ENCODE measurements at regions not wholly inside any gene's neighbourhood (a gene's known extent, or its start where the extent isn't known, plus 50 kb on each side); places are given as distances from the start of the nearest gene placed in this dataset.
"Not testable (repeated sequence)": the region's sequence is repeated elsewhere in the genome, so short reads cannot be mapped to it uniquely, and the experiment has no call there.

DNA sequence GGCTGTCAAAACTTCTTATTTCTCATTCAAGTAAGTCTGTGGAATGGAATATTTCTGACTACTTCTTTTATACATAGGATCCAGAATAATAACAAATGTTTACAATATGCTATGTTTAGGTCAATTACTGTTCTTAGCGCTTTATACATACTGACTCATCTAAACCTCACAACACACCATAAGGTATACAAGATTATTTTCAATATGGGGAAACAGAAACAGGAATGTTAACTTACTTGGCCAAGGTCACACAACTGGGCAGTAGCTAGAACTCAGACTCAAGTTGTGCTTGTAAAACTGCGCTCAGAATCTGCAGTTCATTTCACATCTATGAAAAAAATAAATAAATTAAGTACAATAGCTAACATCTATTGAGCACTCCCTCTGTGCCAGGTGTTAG is 168.0 kb downstream of the GNAI1 start:
- H3K4me3 Mint-ChIP-seq (ENCODE audit: unreplicated experiment) = no peak overlapping the region
- H3K27ac Mint-ChIP-seq (ENCODE audit: unreplicated experiment) = no peak overlapping the region
- no peaks in the 10 kb centered on the region for H3K9me3 Mint-ChIP-seq (ENCODE audit: low read depth)
- no peak for DNase-seq (ENCODE audit: low spot score)
- H3K4me1 Mint-ChIP-seq (ENCODE audit: low read depth) = peaks cover 14% of the 10 kb centered on the region
- H3K36me3 Mint-ChIP-seq (ENCODE audit: low read depth) = no peaks in the 10 kb centered on the region
- TF ChIP-seq, protein P1, sequence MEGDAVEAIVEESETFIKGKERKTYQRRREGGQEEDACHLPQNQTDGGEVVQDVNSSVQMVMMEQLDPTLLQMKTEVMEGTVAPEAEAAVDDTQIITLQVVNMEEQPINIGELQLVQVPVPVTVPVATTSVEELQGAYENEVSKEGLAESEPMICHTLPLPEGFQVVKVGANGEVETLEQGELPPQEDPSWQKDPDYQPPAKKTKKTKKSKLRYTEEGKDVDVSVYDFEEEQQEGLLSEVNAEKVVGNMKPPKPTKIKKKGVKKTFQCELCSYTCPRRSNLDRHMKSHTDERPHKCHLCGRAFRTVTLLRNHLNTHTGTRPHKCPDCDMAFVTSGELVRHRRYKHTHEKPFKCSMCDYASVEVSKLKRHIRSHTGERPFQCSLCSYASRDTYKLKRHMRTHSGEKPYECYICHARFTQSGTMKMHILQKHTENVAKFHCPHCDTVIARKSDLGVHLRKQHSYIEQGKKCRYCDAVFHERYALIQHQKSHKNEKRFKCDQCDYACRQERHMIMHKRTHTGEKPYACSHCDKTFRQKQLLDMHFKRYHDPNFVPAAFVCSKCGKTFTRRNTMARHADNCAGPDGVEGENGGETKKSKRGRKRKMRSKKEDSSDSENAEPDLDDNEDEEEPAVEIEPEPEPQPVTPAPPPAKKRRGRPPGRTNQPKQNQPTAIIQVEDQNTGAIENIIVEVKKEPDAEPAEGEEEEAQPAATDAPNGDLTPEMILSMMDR (IDR thresholded peaks at IDR 0.05) = no peak
- no peaks in the 10 kb centered on the region for H3K27me3 Mint-ChIP-seq (ENCODE audit: low read depth)

DNA sequence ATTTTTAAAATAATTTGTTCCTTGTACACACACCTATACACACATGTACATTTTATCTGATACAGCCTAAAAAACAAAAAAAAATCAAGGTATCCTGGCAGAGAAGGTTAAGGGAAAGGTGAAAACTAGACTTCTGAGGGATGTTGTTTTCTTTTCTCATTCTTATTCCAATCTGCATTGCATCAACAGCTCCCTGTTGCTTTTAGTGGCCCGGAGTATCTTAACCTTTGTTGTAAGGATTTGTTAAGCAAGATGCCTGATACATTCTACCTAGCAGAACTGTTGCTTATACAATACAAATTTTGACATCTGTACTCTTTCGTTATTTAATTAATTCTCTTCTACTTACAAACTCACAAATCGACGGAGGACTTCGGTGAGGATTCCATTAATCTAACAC is 167.4 kb downstream of the GNAI1 start:
- DNase-seq (ENCODE audit: low spot score) = no peak
- Mint-ChIP-seq H3K36me3 (ENCODE audit: low read depth) (no peaks in the 10 kb centered on the region), H3K9me3 (ENCODE audit: low read depth) (no peaks in the 10 kb centered on the region), H3K27me3 (ENCODE audit: low read depth) (no peaks in the 10 kb centered on the region), H3K4me3 (ENCODE audit: unreplicated experiment) (no peak overlapping the region), H3K27ac (ENCODE audit: unreplicated experiment) (no peak overlapping the region), H3K4me1 (ENCODE audit: low read depth) (peaks cover 8% of the 10 kb centered on the region)
- TF ChIP-seq, protein P1 (IDR thresholded peaks at IDR 0.05) = no peak

DNA sequence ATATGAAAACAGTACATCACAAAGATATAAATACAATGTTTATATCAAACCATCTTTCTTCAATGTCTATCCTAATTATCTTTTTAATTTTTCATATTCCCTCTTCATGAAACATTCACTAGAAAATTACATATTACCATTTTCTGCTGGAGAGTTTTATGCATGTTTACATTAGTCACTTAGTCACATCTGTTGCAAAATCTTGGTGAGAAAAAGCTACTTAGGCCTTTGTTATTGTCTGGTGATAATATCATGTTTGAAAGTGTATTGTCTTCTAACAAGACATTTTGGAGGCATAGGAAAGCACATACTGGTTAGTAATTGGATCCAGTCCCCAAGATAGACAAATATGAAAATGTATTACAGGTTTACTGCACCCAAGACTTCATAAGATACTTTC is 163.6 kb downstream of the GNAI1 start:
- DNase-seq (ENCODE audit: low spot score) = no peak
- Mint-ChIP-seq H3K4me1 (ENCODE audit: low read depth) (peaks cover 8% of the 10 kb centered on the region), H3K27me3 (ENCODE audit: low read depth) (no peaks in the 10 kb centered on the region), H3K36me3 (ENCODE audit: low read depth) (peaks cover 5% of the 10 kb centered on the region), H3K4me3 (ENCODE audit: unreplicated experiment) (no peak overlapping the region), H3K9me3 (ENCODE audit: low read depth) (peaks cover 13% of the 10 kb centered on the region), H3K27ac (ENCODE audit: unreplicated experiment) (no peak overlapping the region)
- TF ChIP-seq, protein P1 (IDR thresholded peaks at IDR 0.05) = no peak

DNA sequence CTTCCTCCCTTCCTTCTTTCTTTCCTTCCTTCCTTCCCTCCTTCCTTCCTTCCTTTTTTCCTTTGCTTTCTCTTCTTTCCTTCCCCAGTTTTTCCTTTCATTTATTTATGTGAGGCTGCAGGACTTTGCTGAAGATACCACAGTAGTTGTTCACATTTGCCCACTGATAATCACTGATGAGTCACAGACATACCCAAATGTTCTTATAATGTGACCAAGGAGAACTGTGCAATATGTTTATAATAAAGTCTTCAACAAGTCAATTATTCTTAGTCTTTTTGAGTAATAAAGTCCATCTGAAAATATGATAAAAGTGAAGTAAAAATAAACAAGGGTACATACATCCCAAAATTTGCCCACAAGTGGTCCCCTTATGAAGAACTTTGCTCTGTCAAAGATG is 159.7 kb downstream of the GNAI1 start:
- no peak for DNase-seq (ENCODE audit: low spot score)
- H3K36me3 Mint-ChIP-seq (ENCODE audit: low read depth) = peaks cover 8% of the 10 kb centered on the region

DNA sequence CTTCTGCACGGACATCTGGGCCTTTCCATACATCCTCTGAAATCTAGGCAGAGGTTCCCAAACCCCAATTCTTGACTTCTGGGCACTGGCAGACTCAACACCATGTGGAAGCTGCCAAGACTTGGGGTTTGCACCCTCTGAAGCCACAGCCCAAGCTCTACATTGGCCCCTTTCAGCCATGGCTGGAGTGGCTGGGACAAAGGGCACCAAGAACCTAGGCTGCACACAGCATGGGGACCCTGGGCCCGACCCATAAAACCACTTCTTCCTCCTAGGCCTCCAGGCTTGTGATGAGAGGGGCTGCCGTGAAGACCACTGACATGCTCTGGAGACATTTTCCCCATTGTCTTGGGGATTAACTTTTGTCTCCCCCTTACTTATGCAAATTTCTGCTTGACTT is 158.0 kb downstream of the GNAI1 start:
- H3K36me3 Mint-ChIP-seq (ENCODE audit: low read depth); H3K4me3 Mint-ChIP-seq (ENCODE audit: unreplicated experiment); DNase-seq (ENCODE audit: low spot score); H3K27ac Mint-ChIP-seq (ENCODE audit: unreplicated experiment); H3K27me3 Mint-ChIP-seq (ENCODE audit: low read depth): not testable (repeated sequence)
- H3K4me1 Mint-ChIP-seq (ENCODE audit: low read depth) = peaks cover 12% of the 10 kb centered on the region
- H3K9me3 Mint-ChIP-seq (ENCODE audit: low read depth) = peaks cover 23% of the 10 kb centered on the region

More for the DNA sequence above, 159.7 kb downstream of the GNAI1 start:
- H3K4me3 Mint-ChIP-seq (ENCODE audit: unreplicated experiment) = no peak overlapping the region
- TF ChIP-seq, protein P1 (IDR thresholded peaks at IDR 0.05) = no peak
- H3K9me3 Mint-ChIP-seq (ENCODE audit: low read depth) = peaks cover 23% of the 10 kb centered on the region
- H3K27me3 Mint-ChIP-seq (ENCODE audit: low read depth) = no peaks in the 10 kb centered on the region
- H3K27ac Mint-ChIP-seq (ENCODE audit: unreplicated experiment) = no peak overlapping the region
- H3K4me1 Mint-ChIP-seq (ENCODE audit: low read depth) = peaks cover 8% of the 10 kb centered on the region
